NCI-H2107 treated with DMSO at 0.1 percent for 48 hours (cell line): ENCODE measurements at regions not wholly inside any gene's neighbourhood (a gene's known extent, or its start where the extent isn't known, plus 50 kb on each side); places are given as distances from the start of the nearest gene placed in this dataset.

Experiments
- DNase-seq: peaks from one replicate; lab custom pipeline; 2025; ENCODE audit not compliant: unreplicated experiment; lab: John Stamatoyannopoulos, UW

- DNase-seq: no peak
These were observed 376.3 kb upstream of the SALL3 start for GRCh38 chr18:78603102-78603983.

DNA sequence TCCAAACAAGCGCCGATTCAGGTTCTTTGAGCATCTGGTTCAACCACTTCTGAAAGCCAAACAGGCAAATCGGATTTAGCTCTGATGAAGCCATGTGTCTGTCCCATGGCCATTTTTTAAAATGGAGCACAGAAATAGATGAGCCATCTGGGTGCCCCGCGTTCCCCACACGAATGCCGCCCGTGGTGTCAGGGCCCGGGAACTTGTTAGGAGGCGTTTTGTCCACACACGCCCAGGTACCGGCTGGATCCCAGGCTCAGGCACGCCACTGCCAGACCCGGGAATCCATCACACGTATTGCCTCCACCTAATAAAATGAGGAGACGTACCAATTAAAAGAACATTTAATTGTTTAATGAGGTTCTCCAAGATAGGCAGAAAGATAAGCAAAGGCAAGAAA is 374.4 kb upstream of the SALL3 start:
- no peak for DNase-seq

GRCh38 chr18:78607221-78607620 is 372.4 kb upstream of the SALL3 start:
- DNase-seq: no peak

DNA sequence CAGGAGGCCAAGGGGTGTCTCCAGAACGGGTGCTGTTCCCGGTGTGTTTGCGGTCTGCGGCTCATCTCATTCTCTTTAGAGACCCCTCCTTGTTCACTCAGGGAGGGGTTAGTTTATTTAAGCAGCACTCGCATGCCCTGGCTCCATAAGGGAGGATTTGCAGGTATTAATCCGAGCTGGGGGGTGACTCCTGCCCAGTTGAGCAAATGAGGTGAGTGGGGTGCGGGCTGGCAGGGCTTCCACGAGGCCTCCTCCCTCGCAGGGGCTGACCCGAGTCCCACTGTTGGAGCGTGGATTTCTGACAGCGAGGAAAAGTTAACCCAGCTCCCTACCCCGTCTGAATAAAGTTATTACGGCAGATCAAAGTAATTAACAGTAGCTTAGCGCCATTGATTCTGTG is 371.8 kb upstream of the SALL3 start:
- no peak for DNase-seq

DNA sequence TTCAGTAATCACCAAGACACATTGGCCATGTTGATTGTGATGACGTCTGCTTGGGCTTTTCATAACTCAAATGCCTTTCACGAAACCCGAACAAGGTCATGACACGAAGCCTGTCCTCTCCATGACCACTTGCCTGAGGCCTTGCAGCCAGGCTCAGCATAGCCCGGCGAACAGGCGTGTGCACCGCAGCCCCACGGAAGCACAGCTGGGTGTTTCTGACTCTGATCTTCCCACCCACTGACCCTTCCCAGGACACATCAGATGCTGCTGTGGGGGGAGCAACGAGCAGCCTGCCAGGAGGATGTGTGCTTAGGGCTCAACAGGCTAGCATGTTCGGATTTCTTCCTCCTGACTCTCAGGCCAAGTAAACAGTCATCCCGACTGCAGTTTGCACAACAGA is 369.4 kb upstream of the SALL3 start:
- no peak for DNase-seq

DNA sequence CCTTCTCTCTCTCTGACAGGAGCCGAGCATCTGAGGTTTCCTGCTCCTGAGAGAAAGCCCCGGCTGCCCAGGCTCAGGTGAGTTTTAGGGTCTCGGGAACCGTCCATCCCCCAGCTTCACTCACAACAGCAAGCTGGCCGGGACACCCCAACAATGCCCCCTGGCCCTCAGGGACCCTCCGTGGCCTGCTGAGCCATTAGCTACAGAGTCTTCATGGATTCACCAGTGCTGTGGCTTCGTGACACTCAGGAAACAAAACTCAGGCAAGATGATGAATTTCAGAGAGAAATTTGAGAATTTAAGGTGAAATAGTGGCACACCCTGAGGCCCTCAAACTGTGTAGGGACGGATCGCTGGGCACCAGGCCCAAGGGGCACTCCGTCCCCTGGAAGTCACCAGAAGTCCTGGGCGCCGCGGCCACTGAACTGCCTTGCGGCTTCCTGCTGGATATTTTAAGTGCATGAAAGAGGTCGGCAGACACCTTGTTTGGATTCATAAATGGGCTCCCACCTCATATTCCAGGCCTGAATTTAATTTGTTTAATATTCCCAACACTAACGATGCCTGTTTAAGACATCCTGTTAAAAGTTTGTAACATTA is 368.3 kb upstream of the SALL3 start:
- no peak for DNase-seq

GRCh38 chr18:78611869-78612268 is 367.7 kb upstream of the SALL3 start:
- no peak for DNase-seq

- no peak for DNase-seq
These were observed 367.3 kb upstream of the SALL3 start for GRCh38 chr18:78612318-78612717.

DNA sequence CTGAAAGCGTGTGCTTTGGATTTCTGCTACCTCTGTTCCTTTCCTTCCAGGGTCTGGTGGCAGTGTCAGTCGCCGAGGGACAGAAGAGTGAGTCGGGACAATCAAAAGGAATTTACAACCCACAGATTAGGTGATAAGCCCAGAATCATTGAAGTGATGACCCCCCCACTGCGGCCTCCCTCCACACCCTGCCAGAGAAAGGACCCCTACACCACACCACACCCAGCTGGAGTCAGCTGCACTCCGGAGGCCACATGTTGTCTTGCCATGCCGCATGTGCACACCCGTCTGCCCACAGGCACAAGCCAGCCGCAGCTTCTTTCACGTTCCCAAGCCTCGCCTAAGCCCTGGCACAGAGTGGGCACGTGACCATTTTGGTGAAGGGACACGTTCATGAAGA is 366.8 kb upstream of the SALL3 start:
- DNase-seq: no peak

GRCh38 chr18:78618726-78619125 is 360.9 kb upstream of the SALL3 start:
- DNase-seq: no peak

DNA sequence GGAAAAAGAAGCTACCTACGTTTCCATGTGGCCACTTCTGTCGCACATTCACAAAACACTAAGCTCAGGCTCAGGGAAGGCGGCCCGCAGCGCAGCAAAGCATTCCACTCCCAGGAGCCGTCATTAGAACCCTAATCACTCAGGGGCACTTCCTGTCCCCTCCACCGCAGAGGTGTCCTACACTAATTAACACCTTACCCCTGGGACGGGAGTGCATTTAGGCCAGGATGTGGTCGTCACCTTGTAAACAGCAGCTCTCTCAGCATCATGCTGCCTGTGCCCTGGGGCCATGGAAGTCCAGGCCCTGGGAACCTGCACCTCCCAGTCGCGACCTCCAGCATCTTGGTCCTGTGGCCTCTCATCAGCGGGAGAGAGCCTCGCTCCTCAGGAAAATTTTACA is 359.8 kb upstream of the SALL3 start:
- no peak for DNase-seq

GRCh38 chr18:78620326-78620725 is 359.3 kb upstream of the SALL3 start:
- DNase-seq: no peak

GRCh38 chr18:78621141-78621755 is 358.4 kb upstream of the SALL3 start:
- DNase-seq: no peak

DNA sequence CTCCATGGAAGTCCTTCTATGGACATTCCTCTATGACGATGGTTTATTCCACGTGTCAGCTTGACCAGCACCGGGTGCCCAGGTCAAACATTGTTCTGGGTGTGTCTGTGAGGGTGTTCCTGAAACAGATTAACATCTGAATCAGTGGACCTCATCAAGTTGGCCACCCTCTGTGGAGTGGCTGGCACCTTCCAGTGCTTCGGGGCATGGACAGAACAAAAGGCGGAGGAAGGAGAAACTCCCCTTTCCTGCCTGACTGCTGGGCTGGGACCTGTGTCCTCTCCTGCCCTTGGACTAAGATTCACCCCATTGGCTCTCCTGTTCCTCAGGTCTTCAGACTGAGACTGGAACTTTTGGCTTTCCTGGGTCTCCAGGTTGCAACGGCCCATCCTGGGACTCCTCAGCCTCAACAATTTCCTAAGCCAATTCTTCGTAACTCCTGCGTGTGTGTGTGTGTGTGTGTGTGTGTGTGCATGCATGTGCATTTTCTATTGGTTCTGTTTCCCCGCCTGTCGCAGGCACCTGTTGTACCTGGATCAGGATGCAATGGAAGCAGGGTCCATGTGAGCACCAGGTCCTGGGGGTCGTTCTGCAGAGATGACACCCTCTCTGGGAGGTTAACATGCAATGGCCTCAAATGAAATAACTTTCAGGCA is 357.2 kb upstream of the SALL3 start:
- DNase-seq: no peak

DNA sequence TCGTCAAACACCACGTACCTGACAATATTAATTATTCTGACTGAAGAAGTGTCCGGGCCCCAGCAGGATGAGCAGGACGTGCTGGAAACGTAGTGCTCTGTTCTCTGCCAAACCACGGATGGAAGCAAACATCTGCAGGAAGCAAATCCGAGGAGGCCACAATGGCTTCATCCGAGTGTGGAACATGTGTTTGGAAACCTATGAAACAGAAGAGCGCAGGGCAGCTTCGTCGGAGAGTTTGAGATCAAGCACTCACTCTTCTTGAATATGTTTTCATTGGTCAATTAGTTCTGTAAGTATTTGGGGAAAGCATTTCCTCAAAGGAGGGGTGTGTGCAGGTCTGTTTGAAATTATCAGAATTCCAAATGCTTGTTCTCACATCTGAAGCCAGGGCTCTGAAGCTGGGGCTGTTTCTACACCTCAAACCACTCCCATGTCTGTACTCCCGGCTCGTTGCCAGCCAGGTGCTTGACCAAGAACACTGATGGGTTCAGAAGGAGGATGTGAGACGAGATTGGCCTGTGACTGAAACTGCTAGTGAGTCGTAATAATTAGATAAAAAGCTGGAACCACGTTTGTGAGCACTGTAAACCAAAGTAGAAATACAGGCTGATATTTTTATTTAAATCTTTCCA is 356.6 kb upstream of the SALL3 start:
- DNase-seq: no peak

DNA sequence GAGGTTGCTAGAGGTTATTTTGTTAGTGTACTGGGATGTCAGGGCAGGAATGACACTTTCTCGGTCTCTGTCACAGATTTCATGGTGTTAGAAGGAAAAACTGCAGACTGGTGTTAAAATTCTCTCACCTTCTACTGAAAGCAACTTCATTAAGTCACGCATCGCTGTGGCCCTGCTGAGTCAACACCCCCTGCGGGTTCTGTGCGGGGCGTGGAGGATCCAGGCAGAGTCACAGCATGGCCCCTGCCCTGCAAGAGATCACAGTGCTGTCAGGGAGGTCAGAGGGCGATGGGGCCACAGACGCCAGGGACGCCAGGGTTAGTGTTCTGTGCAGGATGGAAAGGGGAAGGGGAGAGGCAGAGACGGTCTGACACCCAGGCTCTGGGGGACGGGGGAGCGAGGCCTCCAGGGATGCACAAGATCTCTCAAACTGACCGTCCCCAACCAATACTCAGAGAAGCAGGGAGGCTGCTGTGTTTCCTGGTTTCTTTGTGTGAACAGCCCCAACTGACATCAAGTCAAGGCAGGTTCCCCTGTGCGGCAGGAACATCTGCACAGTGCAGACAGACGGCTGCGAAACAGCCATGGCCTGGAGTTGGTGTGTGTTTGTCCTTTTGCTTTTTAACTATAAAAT is 354.9 kb upstream of the SALL3 start:
- DNase-seq: no peak

DNA sequence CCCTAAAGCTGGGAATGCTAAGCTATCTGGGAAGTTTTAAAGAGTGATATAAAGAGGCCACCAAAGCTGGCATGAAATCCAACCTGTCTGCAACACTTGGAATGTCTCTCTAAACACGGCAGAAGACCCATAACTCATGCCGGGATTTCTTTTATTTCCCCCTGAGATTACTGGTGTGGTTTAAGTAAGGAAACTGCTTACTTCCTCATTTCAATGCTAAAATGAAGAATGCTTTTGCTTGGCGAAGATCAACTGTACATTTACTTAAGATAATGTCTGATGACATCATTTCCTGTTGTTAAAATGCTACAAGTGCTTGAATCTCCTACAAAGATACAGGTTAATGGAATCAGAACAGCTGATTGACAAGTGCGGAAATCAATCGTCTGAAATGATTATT is 353.8 kb upstream of the SALL3 start:
- no peak for DNase-seq

DNA sequence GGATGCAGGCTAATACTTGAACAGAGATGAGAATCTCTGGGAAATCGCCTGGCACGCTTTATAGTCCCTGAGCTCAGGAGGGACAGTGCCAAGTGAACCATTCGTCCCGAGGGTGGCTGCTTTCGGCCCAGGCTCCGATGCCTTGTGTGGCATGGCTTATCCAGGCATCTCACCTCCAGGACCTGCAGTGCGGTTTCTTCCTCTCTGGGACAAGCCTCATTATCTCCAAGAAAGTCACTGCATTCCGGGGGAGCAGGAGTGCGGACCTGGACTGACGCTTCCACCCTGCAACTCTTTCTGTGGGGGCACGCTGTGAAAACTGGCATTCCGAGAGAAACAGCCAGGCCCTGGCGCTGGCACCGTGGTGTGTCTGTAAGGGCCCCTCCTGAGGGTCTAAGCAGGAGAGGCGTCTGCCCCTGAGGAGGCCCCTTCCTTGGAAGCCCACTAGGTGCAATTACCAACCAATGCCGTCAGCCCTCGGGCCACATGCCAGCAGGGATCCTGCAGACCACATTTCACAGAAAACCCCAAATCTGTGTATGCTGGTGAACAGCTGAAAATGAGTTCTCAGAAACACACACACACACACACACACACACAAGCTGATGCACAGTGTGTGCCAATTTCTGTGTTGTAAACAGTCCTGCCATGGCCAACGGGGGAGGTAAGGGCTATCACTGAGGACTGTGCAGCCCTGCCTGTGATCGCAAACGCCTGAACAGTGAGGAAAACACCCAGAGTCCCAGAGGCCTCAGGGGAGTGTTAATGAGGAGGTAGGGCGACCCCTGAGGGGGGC is 351.9 kb upstream of the SALL3 start:
- DNase-seq: no peak

GRCh38 chr18:78629426-78629825 is 350.2 kb upstream of the SALL3 start:
- no peak for DNase-seq

GRCh38 chr18:78630356-78630755 is 349.3 kb upstream of the SALL3 start:
- DNase-seq: no peak
